HepG2 (cell line): ENCODE measurements at regions not wholly inside any gene's neighbourhood (a gene's known extent, or its start where the extent isn't known, plus 50 kb on each side); places are given as distances from the start of the nearest gene placed in this dataset.

Experiments used
- MED13 ChIP-seq: sonication (generic); formaldehyde crosslinking; IDR thresholded peaks from 2 replicates; pipeline ENCODE4 v1.5.0; 2020; ENCODE audit warnings: missing genetic modification reagents
- NRL ChIP-seq: sonication (generic); formaldehyde crosslinking; IDR thresholded peaks from 2 replicates; pipeline ENCODE4 v1.5.0; 2020; ENCODE audit warnings: missing genetic modification reagents, mild to moderate bottlenecking, moderate library complexity, borderline replicate concordance
- TBL1XR1 ChIP-seq: fragments of 150-350 bp; IDR thresholded peaks from 2 replicates; pipeline ENCODE4 v1.6.1; 2014; ENCODE audit warnings: borderline replicate concordance, low read length; ENCODE audit not compliant: partially characterized antibody
- TCF7 ChIP-seq: sonication (generic); IDR thresholded peaks from 2 replicates; pipeline ENCODE4 v1.6.1; 2016; ENCODE audit warnings: antibody characterized with exemption, low read depth
- YEATS2 ChIP-seq: sonication (generic); formaldehyde crosslinking; IDR thresholded peaks from 2 replicates; pipeline ENCODE4 v1.4.0; 2020; ENCODE audit warnings: missing genetic modification reagents, borderline replicate concordance
- YEATS4 ChIP-seq: sonication (generic); formaldehyde crosslinking; IDR thresholded peaks from 2 replicates; pipeline ENCODE4 v1.4.0; 2020; ENCODE audit warnings: missing genetic modification reagents, borderline replicate concordance
- ZNF496 ChIP-seq: sonication (generic); formaldehyde crosslinking; IDR thresholded peaks from 2 replicates; pipeline ENCODE4 v1.8.1; 2023; ENCODE audit warnings: mild to moderate bottlenecking, moderate library complexity, missing genetic modification reagents; ENCODE audit not compliant: insufficient replicate concordance
- ZNF558 ChIP-seq: sonication (generic); formaldehyde crosslinking; IDR thresholded peaks from 2 replicates; pipeline ENCODE4 v1.9.0; 2022; ENCODE audit warnings: mild to moderate bottlenecking, missing genetic modification reagents, borderline replicate concordance
- TF ChIP-seq, protein P1 (sequence below): sonication (generic); formaldehyde crosslinking; IDR thresholded peaks from 2 replicates; pipeline ENCODE4 v1.5.0; 2020; ENCODE audit warnings: mild to moderate bottlenecking, missing genetic modification reagents
- TF ChIP-seq, protein P2 (sequence below): sonication (generic); formaldehyde crosslinking; conservative IDR thresholded peaks from 2 replicates; pipeline ENCODE4 v1.4.0; 2020; ENCODE audit warnings: missing genetic modification reagents

DNA sequence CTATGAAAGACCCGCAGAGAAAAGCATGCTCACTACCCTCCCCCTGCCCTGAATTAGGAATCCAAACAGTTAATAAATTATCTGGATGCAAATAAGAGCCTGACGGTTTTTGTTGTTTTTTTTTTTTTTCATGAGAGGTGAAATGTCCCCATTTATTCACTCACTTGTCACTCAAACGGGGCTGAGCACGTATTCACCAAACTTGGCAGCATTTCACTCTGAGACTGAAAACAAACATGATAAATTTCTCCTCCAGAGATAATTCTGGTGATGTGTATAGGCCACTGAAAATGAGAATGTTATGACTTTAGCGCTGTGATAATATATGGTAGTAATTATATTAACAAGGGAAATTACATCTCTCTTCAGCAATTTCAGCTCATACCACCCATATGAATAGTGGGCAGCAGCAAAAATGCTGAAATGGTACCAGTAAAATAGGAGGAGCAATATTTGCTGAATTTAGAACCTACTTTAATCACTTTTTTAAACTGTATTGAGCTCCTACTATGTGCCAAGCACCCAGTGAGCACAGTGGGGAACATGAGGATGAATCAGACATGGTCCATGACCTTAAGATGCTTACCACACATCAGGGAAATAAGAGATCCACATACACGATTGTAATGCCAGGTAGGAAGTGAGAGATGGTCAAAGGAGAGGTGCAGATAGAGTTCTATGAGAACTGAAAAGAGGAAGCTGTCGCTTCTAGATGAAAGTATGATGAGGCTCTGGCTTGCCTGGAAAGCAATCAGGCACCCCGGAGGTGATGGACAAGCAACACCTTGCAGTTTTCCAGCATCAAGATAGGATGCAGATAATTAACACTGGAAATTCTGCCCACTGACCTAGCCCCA is 286.5 kb upstream of the TMPO start (continued):
- TF ChIP-seq, protein P1, sequence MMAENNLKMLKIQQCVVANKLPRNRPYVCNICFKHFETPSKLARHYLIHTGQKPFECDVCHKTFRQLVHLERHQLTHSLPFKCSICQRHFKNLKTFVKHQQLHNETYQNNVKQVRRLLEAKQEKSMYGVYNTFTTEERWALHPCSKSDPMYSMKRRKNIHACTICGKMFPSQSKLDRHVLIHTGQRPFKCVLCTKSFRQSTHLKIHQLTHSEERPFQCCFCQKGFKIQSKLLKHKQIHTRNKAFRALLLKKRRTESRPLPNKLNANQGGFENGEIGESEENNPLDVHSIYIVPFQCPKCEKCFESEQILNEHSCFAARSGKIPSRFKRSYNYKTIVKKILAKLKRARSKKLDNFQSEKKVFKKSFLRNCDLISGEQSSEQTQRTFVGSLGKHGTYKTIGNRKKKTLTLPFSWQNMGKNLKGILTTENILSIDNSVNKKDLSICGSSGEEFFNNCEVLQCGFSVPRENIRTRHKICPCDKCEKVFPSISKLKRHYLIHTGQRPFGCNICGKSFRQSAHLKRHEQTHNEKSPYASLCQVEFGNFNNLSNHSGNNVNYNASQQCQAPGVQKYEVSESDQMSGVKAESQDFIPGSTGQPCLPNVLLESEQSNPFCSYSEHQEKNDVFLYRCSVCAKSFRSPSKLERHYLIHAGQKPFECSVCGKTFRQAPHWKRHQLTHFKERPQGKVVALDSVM = no peak
- TF ChIP-seq NRL (CRISPR knock-in tag) (no peak), TBL1XR1 (no peak), YEATS2 (no peak), ZNF496 (CRISPR knock-in tag) (no peak), ZNF558 (CRISPR knock-in tag) (no peak), TCF7 (no peak), YEATS4 (CRISPR knock-in tag) (no peak), MED13 (CRISPR knock-in tag) (no peak)
- TF ChIP-seq, protein P2, sequence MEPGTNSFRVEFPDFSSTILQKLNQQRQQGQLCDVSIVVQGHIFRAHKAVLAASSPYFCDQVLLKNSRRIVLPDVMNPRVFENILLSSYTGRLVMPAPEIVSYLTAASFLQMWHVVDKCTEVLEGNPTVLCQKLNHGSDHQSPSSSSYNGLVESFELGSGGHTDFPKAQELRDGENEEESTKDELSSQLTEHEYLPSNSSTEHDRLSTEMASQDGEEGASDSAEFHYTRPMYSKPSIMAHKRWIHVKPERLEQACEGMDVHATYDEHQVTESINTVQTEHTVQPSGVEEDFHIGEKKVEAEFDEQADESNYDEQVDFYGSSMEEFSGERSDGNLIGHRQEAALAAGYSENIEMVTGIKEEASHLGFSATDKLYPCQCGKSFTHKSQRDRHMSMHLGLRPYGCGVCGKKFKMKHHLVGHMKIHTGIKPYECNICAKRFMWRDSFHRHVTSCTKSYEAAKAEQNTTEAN (CRISPR knock-in tag) = no peak
